ENCODE measurements at regions not wholly inside any gene's neighbourhood (a gene's known extent, or its start where the extent isn't known, plus 50 kb on each side); places are given as distances from the start of the nearest gene placed in this dataset.

- no peak overlapping the region for H3K27ac ChIP-seq (ENCODE audit: low read depth, low read length)
- no peak overlapping the region for H4K91ac ChIP-seq (replicated peaks; ENCODE audit: insufficient read length, low read length)
- TF ChIP-seq RXRA (IDR thresholded peaks at IDR 0.05; ENCODE audit: insufficient read depth, low read depth, low read length), result no peak
- TF ChIP-seq FOSL1 (IDR thresholded peaks at IDR 0.05; ENCODE audit: insufficient read depth, low read depth, low read length), result no peak
- TF ChIP-seq, protein P1, sequence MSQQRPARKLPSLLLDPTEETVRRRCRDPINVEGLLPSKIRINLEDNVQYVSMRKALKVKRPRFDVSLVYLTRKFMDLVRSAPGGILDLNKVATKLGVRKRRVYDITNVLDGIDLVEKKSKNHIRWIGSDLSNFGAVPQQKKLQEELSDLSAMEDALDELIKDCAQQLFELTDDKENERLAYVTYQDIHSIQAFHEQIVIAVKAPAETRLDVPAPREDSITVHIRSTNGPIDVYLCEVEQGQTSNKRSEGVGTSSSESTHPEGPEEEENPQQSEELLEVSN (IDR thresholded peaks at IDR 0.05), result no peak
- TF ChIP-seq POU5F1 (IDR thresholded peaks at IDR 0.05; ENCODE audit: low read depth, low read length), result no peak
- no peak for TF ChIP-seq KDM1A (IDR thresholded peaks at IDR 0.05; ENCODE audit: borderline replicate concordance, low read length)
- no peak for TF ChIP-seq TBP (IDR thresholded peaks at IDR 0.05; ENCODE audit: low read depth, low read length)
- no peak for TF ChIP-seq BRCA1 (IDR thresholded peaks at IDR 0.05; ENCODE audit: low read depth, low read length)
- no peak for TF ChIP-seq KDM4A (IDR thresholded peaks at IDR 0.05; ENCODE audit: low read depth, low read length, severe bottlenecking)
- TF ChIP-seq CHD1 (IDR thresholded peaks at IDR 0.05; ENCODE audit: low read depth, low read length), result no peak
- no peak for TF ChIP-seq PHF8 (conservative IDR thresholded peaks at IDR 0.05; ENCODE audit: low read depth, low read length)
- no peak for TF ChIP-seq CHD2 (IDR thresholded peaks at IDR 0.05; ENCODE audit: low read length)
- H3K4me3 ChIP-seq (ENCODE audit: extremely low read depth in 1 of 4, insufficient read depth in 2 of 4, low read depth in 3 of 4, low read length in 4 of 4), result no peak overlapping the region
- H2BK15ac ChIP-seq (ENCODE audit: low read length), result no peak overlapping the region
- no peak overlapping the region for H3K23ac ChIP-seq (ENCODE audit: insufficient read length)
- no peak overlapping the region for H3K18ac ChIP-seq (ENCODE audit: extremely low read depth, low read length)
- peaks cover 2 to 6% of the 10 kb centered on the region in 2 experiments for H4K20me1 ChIP-seq (replicated peaks in 1 of 2; ENCODE audit: control insufficient read depth in 1 of 2, insufficient read depth in 2 of 2, low read length in 2 of 2)
- no peak overlapping the region for H3K4ac ChIP-seq (replicated peaks; ENCODE audit: insufficient read length, low read depth, low read length)
- H3K79me2 ChIP-seq (ENCODE audit: control insufficient read depth in 1 of 2, insufficient read depth in 2 of 2, low read length in 2 of 2), result no peaks in the 10 kb centered on the region
- no peak overlapping the region for H2BK5ac ChIP-seq (ENCODE audit: low read depth, low read length)
- H3K4me2 ChIP-seq (ENCODE audit: insufficient read depth in 1 of 2, low read depth in 2 of 2, low read length in 2 of 2), result no peak overlapping the region
- H3K9me3 ChIP-seq (ENCODE audit: insufficient read depth in 2 of 2, low read depth in 1 of 2, low read length in 1 of 2), result no peaks in the 10 kb centered on the region; a peak in 1 of 4 replicates
- H3K9ac ChIP-seq (replicated peaks in 1 of 4; ENCODE audit: extremely low read depth in 1 of 4, low read depth in 3 of 4, low read length in 3 of 4), result no peak overlapping the region
- H4K8ac ChIP-seq (ENCODE audit: extremely low read depth, insufficient read depth, low read length), result no peak overlapping the region
- ChIA-PET POLR2A (ENCODE audit: partially characterized antibody) (interaction anchor here (1.1 kb wide), 1 partner anchor 12 kb away, joined by 3 read pairs; no protein-coding TSS in a partner anchor), CTCF (ENCODE audit: partially characterized antibody) (no interaction called here)
- no peaks in the 10 kb centered on the region for H3K36me3 ChIP-seq (ENCODE audit: control insufficient read depth in 2 of 4, insufficient read depth in 4 of 4, low read length in 3 of 4)
- H3K79me1 ChIP-seq (ENCODE audit: low read depth, low read length), result peaks cover 3% of the 10 kb centered on the region
- no peak overlapping the region for H2AFZ ChIP-seq (ENCODE audit: low read length)
- FAIRE-seq (no peak), DNase-seq (ENCODE audit: low read depth in 1 of 2, low spot score in 2 of 2) (no peak)
- WGBS, 2 experiments (ENCODE audit: extremely low coverage in 1 of 2, insufficient coverage in 1 of 2, insufficient read length in 1 of 2, insufficient replicate concordance in 2 of 2, low coverage in 1 of 2, low lambda C conversion rate in 2 of 2, missing lambda C conversion rate in 1 of 2), result 84% methylated on average over 4 of the region's 4 CpGs; no CpG with 5 or more reads in 1 of the 2 experiments
- no peak overlapping the region for H2BK120ac ChIP-seq (replicated peaks; ENCODE audit: low read depth, low read length)
- no peak overlapping the region for H2BK20ac ChIP-seq (ENCODE audit: low read length)
- H3K14ac ChIP-seq (ENCODE audit: insufficient read length), result no peak overlapping the region
- no peaks in the 10 kb centered on the region; a peak in 2 of 7 replicates for H3K4me1 ChIP-seq (replicated peaks in 1 of 4; ENCODE audit: control insufficient read depth in 3 of 4, insufficient read depth in 4 of 4, low read length in 3 of 4)
- H3K23me2 ChIP-seq (ENCODE audit: low read depth, low read length), result no peaks in the 10 kb centered on the region
- H2BK12ac ChIP-seq (ENCODE audit: low read depth, low read length), result no peak overlapping the region
- H4K5ac ChIP-seq (ENCODE audit: insufficient read length, low read depth, low read length), result no peak overlapping the region
- no peak overlapping the region for H3K56ac ChIP-seq (replicated peaks; ENCODE audit: insufficient read length, low read depth, low read length)
- no peaks in the 10 kb centered on the region; a peak in 1 of 7 replicates for H3K27me3 ChIP-seq (replicated peaks in 1 of 4; ENCODE audit: control insufficient read depth in 3 of 4, extremely low read depth in 1 of 4, insufficient read depth in 3 of 4, low read length in 3 of 4)
- no peak overlapping the region for H2AK5ac ChIP-seq (ENCODE audit: low read depth, low read length)
Measured at GRCh38 chr12:111084158-111084557, 163.8 kb upstream of the MYL2 start.
